Medulla oblongata (tissue), 1 donor: ENCODE measurements at regions not wholly inside any gene's neighbourhood (a gene's known extent, or its start where the extent isn't known, plus 50 kb on each side); places are given as distances from the start of the nearest gene placed in this dataset.

Experiments
- DNase-seq: peaks from one replicate; pipeline ENCODE4 v3.0.0-alpha.2; 2015; ENCODE audit errors: extremely low spot score

DNA sequence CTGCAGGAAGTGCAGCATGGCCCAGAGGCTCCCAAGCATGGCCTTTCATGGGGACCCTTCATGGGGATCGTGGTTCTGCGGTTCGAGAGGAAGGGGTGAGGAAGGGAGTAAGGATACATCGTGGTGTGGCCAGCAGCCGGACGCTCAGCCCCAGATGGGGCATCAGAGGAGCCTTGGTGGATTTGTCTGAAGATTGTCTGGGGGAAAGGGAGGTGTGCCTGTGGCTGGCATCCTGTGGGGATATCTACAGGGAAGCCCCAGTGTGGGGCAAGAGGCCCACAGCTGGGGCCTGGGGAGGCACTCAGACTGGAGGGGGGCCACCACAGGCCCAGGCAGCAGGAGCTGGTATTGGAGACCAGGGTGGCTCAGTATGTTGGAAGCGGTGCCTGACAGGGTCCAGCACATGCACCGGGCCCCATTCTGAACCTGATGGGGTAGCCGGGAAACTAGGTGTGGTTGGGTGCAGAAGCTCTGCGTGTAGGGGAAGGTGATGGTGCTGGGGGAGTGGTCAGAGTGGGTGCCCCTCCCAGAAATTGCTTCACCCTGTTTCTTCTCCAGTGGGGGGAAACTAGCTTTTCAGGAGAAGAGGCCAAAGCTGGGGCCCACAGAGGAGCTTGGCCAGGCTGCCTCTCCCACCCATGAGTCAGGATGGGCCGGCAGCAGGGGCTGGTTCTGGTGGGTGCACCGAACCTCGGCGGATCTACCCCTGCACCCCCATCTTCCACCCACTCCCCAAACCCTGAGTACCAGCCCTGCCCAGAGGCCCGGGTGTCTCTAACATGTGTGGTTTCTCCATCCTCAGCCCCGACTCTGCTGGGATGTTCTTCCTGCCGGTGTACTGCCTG, 274.4 kb upstream of the HDAC4 start:
- DNase-seq, result no peak

DNA sequence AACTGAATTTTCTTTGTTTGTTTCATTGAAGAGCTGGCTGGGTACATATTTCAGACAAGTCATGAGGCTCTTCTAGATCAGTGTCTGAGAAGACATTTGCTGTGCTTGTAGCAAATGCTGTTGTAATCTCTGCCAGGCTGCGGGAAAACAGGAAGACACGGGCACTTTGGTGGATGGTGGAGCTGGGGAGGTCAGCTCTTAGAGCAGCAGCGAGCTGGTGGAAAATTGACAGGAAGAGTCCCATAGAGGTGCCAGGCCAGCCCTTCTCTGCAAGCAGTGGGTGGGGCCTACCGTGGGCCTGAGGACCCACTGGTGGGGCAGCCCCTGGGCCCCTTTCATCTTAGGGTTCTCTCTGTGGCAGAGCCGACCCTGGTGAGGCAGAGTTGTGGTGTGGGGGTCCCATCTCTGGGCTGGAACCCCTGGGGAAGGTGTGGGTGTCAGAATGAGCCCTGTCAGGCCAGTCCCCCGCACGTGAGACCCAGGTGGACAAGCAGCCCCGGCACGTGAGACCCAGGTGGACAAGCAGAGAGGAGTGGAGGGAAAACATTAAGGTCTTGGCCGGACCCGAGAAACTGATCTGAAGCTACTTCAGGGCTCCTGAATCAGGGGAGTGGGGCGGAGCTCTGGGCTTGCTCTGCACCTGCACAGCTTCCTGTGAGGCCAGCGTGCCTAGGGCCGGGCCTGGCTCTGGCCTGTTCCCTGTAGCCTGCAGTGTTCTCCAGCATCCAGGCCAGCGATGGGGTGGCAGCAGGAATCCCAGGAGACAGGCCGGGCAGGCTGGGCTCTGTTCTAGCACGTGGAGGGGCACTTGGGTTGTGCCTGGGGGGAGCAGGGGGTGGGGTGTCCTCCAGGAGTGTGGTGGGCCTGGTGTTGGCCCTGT, 273.5 kb upstream of the HDAC4 start:
- no peak for DNase-seq

DNA sequence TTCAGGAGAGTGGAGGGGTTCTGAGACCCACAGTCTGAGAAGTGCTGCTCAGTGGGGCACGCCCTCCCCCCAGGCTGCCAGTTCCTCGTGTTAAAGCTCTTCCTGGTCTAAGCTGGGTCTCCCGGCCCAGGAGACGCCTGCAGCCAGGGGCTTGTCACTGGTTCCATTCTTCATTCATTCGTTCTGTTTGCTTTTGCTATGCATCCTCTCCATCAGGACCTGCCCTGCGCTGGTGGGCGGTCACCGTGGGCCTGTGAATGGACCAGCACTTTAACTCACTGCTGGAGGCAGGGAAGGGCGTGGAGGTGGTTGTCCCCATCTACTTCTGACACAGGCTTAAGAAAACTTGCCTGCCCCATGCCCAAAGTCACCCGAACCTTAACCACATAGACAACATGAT, 272.8 kb upstream of the HDAC4 start:
- DNase-seq, result no peak

GRCh38 chr2:239671916-239672849, 271.4 kb upstream of the HDAC4 start:
- no peak for DNase-seq

DNA sequence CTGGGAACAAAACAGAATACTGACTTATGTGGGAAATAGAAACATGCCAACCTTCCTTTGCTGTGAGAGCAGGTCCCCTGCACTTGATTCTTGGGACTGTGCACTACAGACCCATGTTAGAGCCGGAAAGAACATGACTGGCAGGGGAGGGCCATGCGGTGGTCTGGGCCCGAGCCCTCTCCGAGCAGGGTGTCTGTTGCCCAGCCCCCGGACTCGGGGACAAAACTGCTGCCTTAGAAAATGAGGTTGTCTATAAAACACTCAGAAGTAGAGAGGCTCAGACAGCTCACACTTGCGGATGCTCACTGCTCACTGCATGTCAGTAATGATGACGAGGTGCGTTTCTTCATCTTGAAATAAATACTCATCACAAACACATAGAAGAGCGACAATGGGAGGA, 270.7 kb upstream of the HDAC4 start:
- no peak for DNase-seq

- DNase-seq, result no peak
Observed at GRCh38 chr2:239670463-239671120, 269.8 kb upstream of the HDAC4 start.

DNA sequence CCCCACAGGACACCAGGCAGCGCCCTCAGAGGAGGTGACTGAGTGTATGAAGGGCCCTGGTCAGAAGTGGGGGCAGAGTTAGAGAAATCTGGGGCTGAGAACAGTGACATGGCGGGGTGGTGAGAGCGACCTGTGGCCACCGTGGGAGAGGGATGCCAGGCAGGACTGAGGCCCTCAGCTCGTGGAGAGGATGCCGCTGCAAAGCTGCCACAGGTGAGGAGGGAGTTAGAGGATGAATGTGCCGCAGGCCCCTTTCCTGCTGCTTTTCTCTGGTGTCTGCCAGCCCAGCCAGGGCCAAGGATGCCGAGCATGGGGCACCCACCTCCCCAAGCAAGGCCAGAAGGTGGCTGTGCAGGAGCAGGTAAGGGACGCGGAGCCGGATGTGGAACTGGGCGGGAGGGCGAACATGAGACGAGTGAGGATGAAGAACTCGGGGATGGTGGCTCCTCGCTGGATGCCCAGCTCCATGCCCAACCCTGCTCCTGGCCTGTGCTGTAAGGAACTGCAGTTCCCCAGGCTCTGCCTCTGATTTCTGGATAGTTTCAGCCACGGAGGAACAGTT, 269.2 kb upstream of the HDAC4 start:
- no peak for DNase-seq

DNA sequence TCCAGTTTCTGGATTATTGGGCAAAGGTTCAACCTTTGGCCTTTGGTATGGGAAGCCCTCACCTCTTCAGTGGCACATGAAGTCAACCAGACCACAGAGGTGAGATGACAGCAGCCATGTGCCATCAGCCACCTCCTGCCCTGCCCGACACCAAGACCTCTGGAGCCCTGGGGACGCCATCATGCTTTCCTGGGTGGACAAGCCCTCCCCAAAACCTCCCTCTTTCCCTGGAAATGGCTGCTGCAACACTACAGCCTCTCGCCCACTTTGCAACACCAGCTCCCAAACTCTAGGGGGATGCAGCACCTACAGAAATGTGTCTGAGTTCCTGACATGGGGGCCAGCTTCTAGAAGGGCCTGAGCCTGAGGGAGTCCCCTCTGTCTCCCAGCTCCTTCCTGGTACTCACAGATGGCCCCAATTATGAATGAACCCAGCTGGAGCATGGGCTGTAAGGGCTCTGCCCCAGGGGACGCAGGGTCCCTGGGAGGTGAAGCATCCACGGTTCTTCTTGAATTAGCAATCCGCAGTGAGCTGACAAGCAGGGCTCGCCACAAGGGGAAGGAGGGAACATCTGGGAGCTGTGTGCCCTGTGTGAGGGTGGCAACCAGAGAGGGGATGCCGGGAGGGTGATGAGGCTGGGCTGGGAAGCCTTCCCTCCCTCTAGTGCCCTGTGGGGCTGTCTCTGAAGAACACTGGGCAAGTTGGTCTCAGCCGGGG, 268.5 kb upstream of the HDAC4 start:
- no peak for DNase-seq

GRCh38 chr2:239668651-239669050, 267.8 kb upstream of the HDAC4 start:
- no peak for DNase-seq

DNA sequence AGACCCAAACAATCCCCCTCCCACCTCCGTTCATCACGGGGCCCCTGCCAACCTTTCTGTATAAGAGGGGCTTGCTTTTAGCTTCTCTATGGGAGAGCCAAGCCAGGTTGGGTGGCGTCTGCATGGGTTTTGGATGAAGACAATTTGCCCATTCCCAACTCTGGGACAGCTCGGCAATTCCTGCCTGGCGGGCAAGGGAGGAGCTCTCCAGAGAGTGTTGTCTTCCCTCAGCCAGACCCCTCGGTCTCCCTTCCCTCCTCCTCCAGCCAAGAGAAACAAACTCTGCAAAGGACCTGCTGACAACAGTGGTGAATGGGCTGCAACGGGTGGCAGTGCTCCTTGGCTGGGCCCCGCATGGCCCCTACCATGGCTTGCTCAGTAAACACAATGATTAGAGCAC, 267.2 kb upstream of the HDAC4 start:
- DNase-seq, result no peak

- no peak for DNase-seq
Observed at GRCh38 chr2:239667431-239667985, 266.7 kb upstream of the HDAC4 start.

GRCh38 chr2:239666855-239667376, 266.1 kb upstream of the HDAC4 start:
- no peak for DNase-seq

- DNase-seq, result no peak
Observed at GRCh38 chr2:239666053-239666854, 265.4 kb upstream of the HDAC4 start.

GRCh38 chr2:239664216-239664810, 263.5 kb upstream of the HDAC4 start:
- no peak for DNase-seq

GRCh38 chr2:239663364-239663924, 262.6 kb upstream of the HDAC4 start:
- no peak for DNase-seq

DNA sequence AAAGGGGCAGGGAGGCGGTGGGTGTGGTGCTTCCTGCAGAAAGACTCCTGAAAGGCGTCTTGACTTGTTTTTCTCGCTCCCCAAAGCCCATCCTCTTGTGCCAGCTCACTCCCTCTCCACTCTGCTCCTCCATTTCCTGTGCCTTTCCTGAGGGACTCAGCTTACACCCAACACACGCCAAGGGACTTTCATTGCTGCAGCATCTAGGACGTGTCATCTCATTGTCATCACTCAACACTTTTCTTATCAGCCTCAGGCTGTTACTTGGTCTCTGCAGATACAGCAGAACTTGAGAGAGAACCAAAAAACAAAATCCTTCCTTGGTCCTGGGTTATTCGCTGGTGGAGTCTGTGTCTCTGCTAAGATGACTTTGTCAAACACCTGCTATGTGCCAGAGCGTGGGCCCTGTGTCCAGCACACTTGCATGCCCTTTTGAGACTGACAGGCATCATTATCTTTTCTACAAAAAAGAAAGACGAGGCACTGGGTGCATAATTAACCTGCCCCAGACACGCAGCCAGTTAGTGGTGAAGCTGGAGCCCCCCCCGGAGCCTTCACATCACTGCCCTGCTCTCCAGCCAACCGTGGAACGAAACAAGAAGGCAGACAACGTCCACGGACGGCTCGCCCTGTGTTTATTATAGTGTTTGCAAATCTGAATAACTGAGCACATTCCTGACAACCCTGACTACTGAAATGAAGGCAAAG, 261.7 kb upstream of the HDAC4 start:
- no peak for DNase-seq
